ENCODE measurements at regions not wholly inside any gene's neighbourhood (a gene's known extent, or its start where the extent isn't known, plus 50 kb on each side); places are given as distances from the start of the nearest gene placed in this dataset.
"Not testable (repeated sequence)": the region's sequence is repeated elsewhere in the genome, so short reads cannot be mapped to it uniquely, and the experiment has no call there.

DNA sequence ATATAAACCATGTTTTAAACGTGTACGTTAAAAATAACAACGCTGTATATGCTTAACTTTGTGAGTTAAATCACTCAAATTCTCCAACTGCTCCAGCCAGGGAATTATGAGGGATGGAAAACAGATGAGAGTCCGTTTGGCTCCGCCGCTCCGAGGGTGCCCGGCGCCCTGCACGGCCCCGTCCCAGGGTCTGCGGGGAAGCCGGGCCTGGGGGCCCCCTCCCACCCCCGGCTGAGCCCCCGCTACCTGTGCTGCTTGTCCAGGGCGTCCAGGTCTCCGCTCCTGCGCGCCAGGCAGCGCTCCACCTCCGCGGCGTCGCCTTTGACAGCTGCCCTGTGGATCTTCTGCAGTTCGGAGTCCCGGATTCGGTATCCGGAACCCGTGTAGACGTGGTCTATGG, 415.5 kb downstream of the FOXD4L4 start:
- DNase-seq (ENCODE audit: extremely low read depth, low read depth), result not testable (repeated sequence)

DNA sequence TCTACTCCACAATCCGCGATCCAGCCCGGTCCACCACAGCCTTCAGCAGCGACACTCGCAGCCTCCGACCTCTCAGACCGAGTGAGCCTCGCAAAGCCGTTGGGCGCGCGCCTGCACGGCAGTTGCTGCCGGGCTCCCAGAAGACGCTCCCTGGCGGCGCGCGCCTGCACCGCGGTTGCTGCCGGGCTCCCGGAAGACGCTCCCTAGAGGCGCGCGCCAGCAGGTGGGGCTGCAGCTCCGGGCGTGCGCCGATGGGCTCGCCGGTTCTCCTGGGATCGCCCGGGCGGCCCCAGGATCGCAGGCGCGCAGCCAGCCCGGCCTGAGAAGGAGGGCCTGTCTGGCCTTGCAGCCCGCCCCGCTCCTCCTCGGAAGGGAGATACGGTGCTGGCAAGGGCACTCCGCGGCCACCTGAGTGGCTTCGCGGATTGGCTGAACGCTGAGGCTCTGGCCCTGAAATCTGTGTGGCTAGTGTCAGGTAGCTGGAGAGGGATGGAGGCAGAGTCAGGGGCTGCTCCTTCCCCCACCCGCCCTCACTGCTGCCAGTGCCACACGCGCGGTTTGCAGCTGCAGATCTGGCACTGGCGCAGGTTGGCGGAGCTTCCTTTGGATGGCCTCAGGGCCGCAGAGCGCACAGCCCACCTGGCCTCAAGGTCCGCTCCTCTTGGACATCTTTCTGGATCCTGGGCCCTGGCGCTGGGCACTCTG, 416.2 kb downstream of the FOXD4L4 start:
- peak; percentile 34 for DNase-seq (ENCODE audit: extremely low read depth, low read depth)

DNA sequence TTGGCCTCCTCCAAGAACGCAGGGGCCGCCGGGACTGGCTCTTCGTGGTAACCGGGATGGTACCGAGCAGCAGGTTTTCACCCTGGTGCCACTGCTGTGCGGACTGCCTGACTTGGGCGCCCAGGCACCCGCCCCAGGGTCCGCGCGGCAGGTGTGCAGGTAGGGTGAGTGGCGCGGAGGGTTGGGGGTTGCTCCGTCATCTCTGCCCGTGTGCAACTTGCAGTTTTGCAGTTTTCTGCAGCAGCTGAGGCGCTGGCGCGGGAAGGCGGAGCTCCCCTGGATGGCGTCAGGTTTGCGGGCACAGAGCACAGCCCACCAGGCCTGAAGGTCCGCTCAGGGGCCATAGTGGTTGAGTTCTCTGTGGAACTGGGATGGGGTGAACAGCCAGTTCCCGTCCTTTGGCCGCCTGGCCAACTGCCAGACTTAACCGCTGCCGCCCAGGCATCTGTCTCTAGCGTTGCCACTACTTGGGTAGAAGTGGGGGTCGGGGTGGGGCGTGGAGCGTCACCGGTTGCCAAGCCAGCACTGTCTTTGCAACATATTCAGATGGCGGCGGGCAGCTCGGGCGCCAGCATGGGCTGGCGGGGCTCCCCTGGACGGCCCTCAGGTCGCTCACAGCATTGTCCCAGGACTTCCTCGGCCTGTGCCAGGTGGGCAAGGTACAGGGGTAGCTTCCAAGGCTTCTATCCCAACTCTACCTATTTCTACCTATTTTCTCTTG, 417.2 kb downstream of the FOXD4L4 start:
- DNase-seq (ENCODE audit: extremely low read depth, low read depth), result not testable (repeated sequence)

DNA sequence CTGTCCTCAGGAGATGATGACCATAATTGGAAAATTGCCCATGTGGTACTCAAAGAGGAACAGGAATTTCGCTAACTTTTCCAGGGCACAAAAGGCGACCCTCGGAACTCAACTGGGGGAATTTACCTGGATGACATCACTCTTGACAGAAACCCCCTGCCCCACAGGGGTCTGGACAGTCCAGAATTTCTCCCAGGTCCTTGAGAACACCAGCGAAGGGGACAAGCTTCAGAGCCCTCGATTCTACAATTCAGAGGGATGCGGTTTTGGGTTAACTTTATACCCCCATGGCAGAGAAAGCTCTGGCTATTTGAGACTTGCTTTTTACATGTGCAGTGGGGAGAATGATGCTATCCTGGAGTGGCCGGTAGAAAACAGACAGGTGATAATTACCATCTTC, 445.4 kb downstream of the FOXD4L4 start:
- DNase-seq (ENCODE audit: extremely low read depth, low read depth), result not testable (repeated sequence)

DNA sequence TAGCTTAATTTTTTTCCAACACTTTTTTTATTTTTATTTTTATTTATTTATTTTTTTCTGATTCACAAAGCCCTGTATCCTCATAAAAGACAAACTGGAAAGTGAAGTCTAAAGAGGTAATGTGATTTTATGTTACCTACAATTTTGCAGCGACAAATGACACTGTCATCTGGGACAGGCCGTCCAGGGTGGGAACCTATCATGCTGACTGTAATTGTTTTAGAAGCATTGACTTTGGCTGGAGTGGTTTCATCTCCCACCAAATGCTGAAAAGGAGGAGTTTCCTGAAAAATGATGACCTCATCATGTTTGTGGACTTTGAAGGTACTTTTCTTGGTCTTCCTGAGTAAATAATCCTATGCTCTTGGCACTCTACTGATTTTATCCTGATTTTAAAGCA, 446.7 kb downstream of the FOXD4L4 start:
- not testable (repeated sequence) for DNase-seq (ENCODE audit: extremely low read depth, low read depth)

DNA sequence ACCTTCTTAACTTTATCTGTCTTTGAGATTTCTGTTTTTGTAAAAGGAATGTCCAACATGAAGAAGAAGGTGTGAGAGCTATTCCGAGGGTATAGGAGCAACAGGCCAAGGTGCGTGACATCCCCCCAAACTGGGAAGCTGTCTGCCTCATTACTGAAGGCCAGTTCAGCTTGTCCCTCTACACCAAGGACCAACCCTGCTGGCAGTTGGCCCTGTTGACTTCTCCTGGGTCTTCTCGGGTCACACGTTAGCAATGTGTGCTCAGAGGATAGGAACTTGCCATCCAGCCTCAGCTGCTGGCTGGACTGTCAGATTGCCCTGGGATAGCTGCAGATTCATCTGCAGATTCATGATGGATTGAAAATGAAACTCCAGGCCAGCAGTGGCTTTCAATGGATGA, 460.3 kb downstream of the FOXD4L4 start:
- DNase-seq (ENCODE audit: extremely low read depth, low read depth), result not testable (repeated sequence)

DNA sequence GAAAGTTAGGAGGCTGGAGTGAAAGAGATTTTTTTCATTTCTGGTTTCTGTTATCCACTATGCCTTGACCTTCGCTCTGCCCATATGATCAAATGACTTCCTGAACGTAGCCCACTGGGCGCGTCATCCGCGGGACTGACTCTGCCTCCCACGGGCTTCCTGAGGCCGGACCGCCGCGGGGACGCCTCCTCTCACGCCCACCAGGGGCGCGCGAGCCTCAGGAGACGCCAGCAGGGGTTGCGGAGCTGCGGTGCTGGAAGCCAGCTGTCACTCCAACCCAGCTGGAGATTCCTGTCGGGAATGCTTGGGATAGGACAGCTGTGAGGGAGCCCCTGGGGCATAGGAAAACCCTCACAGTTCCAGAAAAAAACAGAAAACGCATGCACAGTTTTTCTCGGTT, 461.5 kb downstream of the FOXD4L4 start:
- not testable (repeated sequence) for DNase-seq (ENCODE audit: extremely low read depth, low read depth)

DNA sequence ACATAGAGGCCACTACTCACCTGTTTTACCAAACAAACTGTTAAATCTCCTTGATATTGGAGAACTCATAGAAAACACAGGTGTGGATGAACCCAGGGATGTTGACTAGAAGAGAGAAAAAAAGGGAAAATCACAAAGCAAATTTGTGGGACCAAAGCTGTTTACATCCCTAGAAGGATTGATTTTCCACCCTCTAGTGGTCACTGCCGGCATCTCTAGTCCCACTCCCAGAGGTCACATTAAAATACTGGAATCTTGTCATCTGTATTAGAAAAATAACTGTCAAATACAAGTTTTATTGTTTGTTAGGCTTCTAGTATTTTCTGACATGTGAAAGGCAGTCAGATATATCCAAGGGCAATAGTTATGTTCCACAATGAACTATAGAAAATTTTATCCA, 469.7 kb downstream of the FOXD4L4 start:
- DNase-seq (ENCODE audit: extremely low read depth, low read depth), result not testable (repeated sequence)

DNA sequence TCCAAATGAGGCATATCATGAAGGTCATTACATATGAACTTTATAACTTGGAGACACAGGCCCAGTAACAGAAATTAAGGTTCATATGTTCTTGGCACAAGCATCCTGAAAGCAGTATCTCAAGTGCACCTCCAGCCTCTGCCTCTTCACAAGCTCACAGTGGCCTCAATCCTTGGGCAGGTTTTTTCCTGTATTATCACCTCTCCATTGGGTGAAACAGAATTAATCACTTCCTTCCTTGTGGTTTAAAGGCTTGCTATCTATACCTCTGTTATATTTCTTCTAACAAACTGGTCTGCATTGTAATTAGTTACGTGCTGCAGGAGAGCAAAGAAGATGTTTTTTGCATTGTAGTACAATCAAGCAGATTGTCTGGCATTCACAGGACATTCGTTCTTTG, 471.0 kb downstream of the FOXD4L4 start:
- DNase-seq (ENCODE audit: extremely low read depth, low read depth), result not testable (repeated sequence)

DNA sequence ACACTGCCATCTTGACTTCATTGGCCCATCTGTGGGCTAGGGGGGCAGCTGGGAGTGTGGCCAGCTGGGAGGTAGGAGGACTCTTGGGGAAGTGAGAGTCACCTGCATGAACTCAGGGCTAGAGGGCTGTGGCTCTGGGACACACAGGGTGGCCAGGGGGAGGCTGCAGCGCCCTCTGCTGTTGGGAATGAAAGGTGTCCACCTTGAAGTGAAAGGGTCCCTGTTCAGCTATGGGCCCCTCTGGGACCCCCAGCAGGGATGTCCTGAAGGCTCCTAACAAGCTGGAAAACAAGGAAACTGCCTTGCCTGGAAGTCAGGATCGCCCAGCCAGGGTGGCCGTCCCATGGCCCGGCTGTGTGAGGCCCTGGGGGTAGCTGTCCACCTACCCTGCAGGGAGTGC, 507.8 kb downstream of the FOXD4L4 start:
- not testable (repeated sequence) for DNase-seq (ENCODE audit: extremely low read depth, low read depth)

DNA sequence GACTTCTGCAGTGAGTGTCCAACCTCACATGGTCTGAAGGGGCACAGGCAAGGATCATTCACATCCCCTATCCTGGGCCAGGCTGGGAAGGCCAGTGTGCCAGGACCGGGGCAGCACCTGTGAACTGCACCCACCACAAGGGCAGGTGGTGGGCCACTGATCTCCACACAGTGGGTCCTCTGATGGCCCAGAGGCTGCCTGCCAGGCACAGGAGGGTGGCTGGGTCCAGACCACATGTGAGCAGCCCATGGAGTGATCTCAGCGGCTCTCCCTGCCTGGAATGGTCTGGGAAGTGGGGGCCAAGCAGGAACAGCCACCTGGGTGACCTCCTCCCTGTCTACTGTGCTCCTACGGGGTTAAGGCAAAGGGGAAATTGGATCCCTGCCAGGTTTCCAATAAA, 508.5 kb downstream of the FOXD4L4 start:
- DNase-seq (ENCODE audit: extremely low read depth, low read depth), result not testable (repeated sequence)

DNA sequence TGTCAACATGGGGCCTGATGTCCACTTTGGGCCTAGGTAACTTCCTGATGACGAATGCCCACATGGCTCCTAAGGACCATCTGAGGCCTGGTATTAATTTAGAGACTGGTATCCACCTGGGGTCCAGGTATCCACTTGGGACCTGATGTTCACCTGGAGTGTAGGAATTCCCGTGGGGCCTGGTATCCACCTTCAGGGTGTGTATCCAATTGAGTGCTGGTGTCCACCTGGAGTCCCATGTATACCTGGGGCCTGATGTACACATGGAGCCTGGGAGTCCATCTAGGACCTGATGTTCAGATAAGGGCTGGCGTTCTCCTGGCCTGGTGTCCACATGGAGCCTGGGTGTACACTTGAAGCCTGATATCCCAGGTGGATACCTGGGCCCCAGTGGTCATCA, 520.6 kb downstream of the FOXD4L4 start:
- DNase-seq (ENCODE audit: extremely low read depth, low read depth), result not testable (repeated sequence)

DNA sequence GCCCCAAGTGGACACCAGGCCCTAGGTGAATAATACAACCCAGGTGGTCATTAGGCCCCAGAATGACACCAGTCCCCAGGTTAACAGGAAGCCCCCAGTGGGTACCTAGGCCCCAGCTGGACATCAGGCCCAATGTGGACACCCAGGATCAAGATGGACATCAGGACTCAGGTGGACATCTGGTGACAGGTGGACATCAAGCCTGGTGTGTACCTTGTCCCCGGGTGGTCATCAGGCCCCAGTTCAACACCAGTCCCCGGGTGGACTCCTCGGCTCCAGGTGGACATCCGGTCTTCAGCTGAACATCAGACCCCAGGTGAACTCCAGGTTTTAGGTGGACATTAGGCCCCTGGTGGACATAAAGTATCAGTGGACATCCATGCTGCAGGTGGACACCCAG, 524.6 kb downstream of the FOXD4L4 start:
- DNase-seq (ENCODE audit: extremely low read depth, low read depth), result not testable (repeated sequence)

DNA sequence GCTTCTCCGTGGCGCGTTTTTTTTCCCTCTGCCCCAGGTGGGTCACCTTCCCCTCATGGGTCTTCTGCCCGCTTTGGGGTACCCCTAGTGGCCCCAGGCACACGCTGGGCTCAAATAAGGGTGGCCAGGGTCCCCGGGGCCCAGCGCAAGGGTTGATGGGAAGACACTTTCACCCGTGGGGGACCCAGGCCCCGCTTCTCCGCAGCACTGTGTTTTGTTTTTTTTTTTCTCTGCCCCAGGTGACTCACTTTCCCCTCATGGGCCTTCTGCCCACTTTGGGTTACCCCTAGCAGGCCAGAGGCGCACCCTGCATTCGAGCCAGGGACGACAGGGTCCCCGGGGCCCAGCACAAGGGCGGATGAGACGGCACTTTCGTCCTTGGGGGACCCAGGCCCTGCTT, 526.7 kb downstream of the FOXD4L4 start:
- not testable (repeated sequence) for DNase-seq (ENCODE audit: extremely low read depth, low read depth)

DNA sequence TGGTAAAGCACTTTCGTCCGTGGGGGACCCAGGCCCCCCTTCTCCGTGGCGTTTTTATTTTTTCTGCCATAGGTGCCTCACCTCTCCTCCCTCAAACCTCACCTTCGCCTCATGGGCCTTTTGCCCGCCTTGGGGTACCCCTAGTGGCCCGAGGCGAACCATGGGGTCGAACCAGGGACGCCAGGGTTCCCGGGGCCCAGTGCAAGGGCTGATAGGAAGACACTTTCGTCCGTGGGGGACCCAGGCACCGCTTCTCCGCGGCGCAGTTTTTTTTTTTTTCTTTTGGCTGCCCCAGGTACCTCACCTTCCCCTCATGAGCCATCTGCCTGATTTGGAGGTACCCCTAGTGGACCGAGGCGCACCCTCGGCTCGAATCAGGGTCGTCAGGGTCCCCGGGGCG, 527.8 kb downstream of the FOXD4L4 start:
- DNase-seq (ENCODE audit: extremely low read depth, low read depth), result not testable (repeated sequence)

DNA sequence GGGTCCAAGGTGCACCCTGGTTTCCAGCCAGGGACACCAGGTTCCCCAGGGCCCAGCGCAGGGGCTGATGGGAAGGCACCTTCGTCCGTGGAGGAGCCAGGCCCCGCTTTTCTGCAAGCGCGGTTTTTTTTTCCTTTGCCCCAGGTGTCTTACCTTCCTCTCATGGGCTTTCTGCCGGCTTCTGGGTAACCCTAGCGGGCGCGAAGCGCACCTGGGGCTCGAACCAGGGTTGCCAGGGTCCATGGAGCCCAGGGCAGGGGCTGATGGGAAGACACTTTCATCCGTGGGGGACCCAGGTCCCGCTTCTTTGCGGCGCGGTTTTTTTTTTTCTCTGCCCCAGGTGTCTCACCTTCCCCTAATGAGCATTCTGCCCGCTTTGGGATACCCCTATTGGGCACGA, 529.3 kb downstream of the FOXD4L4 start:
- DNase-seq (ENCODE audit: extremely low read depth, low read depth), result not testable (repeated sequence)

DNA sequence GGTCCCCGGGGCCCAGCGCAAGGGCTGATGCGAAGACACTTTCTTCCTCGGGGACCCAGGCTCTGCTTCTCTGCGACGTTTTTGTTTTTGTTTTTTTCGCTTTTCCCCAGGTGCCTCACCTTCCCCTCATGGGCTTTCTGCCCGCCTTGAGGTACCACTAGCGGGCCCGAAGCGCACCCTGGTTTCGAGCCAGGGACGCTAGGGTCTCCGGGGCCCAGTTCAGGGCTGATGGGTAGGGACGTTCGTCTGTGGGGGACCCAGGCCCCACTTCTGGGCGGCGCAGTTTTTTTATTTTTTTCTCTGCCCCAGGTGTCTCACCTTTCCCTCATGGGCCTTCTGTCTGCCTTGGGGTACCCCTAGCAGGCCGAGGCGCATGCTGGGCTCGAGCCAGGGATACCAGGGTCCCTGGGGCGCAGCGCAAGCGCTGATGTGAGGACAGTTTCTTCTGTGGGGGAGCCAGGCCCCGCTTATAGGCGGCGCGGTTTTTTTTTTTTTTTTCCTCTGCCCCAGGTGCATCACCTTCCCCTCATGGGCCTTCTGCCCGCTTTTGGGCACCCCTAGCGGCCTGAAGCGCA, 530.0 kb downstream of the FOXD4L4 start:
- DNase-seq (ENCODE audit: extremely low read depth, low read depth), result not testable (repeated sequence)

DNA sequence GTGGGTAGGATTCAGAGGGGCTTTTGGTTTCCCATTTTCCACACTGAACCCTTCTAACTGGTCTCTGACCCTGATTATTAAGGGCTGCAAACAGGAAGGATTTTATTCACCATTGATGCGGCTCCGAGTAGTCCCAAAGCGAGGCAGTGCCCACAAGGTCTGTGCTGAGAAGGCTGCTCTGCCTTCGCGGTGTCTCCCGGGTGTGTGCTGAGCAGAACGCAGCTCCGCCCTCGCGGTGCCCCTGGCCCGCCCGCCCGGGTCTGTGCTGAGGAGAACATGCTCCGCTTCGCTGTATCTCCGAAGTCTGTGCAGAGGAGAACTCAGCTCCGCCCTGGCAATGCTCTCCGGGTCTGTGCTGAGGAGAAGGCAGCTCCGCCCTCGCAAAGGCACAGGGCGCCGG, 530.7 kb downstream of the FOXD4L4 start:
- peak; percentile 0 for DNase-seq (ENCODE audit: extremely low read depth, low read depth)

DNA sequence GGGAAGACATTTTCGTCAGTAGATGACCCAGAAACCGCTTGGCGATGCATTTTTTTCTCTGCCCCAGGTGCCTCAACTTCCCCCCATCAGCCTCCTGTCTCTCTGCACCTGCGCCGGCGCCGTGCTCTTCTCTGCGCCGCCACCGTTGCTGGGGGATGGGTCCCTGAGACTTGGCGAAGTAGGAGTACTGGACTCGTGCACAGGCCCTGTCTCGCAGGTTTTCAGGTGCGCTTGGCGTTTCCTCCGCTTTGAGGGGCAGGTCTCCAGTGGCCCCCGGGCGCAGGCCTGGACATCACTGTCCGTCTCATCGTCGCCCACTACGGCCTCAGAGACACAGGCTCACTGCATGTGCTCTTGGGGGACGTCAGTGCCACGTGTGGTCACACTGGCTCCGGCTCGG, 532.1 kb downstream of the FOXD4L4 start:
- not testable (repeated sequence) for DNase-seq (ENCODE audit: extremely low read depth, low read depth)

DNA sequence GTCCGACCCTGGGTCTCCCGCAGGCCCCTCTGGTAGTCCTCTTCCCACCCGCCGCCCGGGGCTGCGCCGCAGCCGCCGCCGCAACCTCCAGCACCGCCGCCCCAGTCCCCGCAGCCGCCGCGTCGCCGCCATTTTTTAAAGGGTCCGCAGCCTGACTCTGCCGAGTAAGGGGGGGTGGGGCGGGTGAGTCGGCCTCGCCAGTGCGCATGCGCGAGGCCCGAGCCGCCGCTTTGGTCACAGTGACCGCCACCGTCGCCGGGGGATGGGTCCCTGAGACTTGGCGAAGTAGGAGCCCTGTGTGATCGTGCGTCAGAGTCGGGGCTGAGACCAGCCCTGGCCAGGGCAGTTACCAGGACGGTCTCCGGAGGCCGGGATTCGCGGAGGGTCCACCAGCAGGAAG, 532.8 kb downstream of the FOXD4L4 start:
- DNase-seq (ENCODE audit: extremely low read depth, low read depth), result not testable (repeated sequence)

DNA sequence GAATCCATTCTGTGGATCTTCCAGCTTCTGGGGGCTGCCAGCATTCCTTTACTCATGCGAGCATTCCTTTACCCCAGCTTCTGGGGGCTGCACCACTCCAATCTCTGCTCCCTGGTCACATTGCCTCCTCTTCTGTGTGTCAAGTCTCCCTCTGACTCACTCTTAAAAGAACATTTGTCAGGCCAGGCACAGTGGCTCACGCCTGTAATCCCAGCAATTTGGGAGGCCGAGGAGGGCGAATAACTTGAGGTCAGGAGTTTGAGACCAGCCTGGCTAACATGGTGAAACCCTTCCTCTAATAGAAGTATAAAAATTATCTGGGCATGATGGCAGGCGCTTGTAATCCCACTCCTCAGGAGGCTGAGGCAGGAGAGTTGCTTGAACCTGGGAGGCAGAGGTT, 541.9 kb downstream of the FOXD4L4 start:
- not testable (repeated sequence) for DNase-seq (ENCODE audit: extremely low read depth, low read depth)

Data from NCI-H460 (cell line).